Right cardiac atrium (tissue), 5 donors: ENCODE measurements at regions not wholly inside any gene's neighbourhood (a gene's known extent, or its start where the extent isn't known, plus 50 kb on each side); places are given as distances from the start of the nearest gene placed in this dataset.

Experiments
- ATAC-seq, 2 donors: fragments of 200-7000 bp; cut with Tn5 transposase; one replicate each; pipeline versions ENCODE4 v1.8.0 to v1.9.1; 2020; ENCODE audit warnings: moderate library complexity in 2 of 2, mild to moderate bottlenecking in 1 of 2
- DNase-seq, 3 donors: peaks; one replicate each; pipeline ENCODE4 v3.0.0-alpha.2; 2020
- H3K27ac ChIP-seq: one replicate; pipeline ENCODE4 v1.5.1; 2013; ENCODE audit warnings: mild to moderate bottlenecking, low read length, control low read depth, moderate library complexity
- H3K27me3 ChIP-seq: one replicate; pipeline ENCODE4 v1.6.1; 2013; ENCODE audit not compliant: control insufficient read depth, insufficient read depth
- H3K4me1 ChIP-seq: one replicate; pipeline ENCODE4 v1.6.1; 2013; ENCODE audit warnings: low read length; ENCODE audit not compliant: control insufficient read depth, insufficient read depth
- H3K4me3 ChIP-seq: one replicate; pipeline ENCODE4 v1.5.1; 2013; ENCODE audit warnings: low read length, control low read depth
- H3K9me3 ChIP-seq: one replicate; pipeline ENCODE4 v1.6.1; 2013; ENCODE audit warnings: low read length; ENCODE audit not compliant: control insufficient read depth
- WGBS: extraction: QIAGEN DNeasy Blood & Tissue Kit; methylation state at CpG from one replicate; pipeline ENCODE4 v1.1.7; 2013; 5-methylcytosine and 5-hydroxymethylcytosine counted together
- intact Hi-C, 4 donors: fragments of 100-400 bp; cut with DNase I; formaldehyde crosslinking; loops; one replicate each; pipeline versions ENCODE4 v1.11.0 to v1.14.0; 2022 to 2023
- donor health status: healthy with polysubstance abuse.
- donor health status: DM: no; HTN: yes; CAD: no.
- donor health status: DM: no; HTN: no; CAD: no.
- donor health status: DM: no; HTN: yes; CAD: no; lungs with severe emphysema.
- donor health status: DM: yes; HTN: yes; CAD: no.

DNA sequence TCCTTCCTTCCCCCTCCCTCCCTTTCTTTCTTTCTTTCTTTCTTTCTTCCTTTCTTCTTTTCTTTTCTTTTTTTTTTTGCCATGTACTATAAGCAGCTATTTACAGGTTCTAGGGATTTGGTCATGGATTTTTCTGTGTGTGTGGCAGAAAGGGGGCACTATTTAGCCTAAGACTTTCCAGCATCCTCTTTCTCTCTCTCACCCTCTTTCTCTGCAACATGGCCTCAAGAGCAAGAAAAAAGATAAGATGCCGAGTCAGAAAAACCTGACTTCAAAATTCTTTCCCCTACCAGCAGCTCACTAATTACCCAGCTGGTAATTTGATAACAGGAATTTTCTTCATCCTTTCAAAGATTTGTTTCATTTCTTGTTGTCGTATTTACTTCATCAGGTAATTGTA lies 458.3 kb upstream of the ADAMTS5 start:
- Histone ChIP-seq H3K27ac (no peak overlapping the region), H3K4me3 (no peak overlapping the region), H3K27me3 (no peaks in the 10 kb centered on the region), H3K4me1 (peaks cover 4% of the 10 kb centered on the region), H3K9me3 (no peaks in the 10 kb centered on the region)
- intact Hi-C loops, result no loop called here
- 71% methylated on average over 2 of the region's 2 CpGs for WGBS
- DNase-seq (no peak), ATAC-seq (no peak)

DNA sequence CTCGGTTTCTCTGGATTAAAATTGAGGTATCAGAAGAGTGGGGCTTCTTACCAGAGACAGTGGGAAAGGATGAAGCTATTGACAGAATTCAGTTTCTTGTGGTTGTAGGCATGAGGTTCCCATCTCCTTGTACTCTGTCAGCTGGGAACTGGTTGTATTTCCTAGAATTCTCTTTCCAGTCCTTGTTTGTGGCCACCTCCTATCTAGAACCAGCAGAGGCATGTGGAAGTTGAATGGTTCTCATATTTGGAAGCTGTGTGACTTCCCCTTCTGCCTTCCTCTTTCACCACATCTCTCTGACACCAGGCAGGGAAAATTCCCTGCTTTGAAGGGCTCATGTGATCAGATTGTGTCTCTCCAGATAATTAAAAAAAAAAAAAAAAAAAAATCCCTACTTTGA lies 457.7 kb upstream of the ADAMTS5 start:
- WGBS, result 94% methylated on average over 1 of the region's 1 CpG
- Histone ChIP-seq H3K27ac (no peak overlapping the region), H3K9me3 (no peaks in the 10 kb centered on the region), H3K27me3 (no peaks in the 10 kb centered on the region), H3K4me3 (no peak overlapping the region), H3K4me1 (peaks cover 4% of the 10 kb centered on the region)
- no peak for DNase-seq
- intact Hi-C loops, result no loop called here
- ATAC-seq, result peak in 1 of 2 donors; percentile 24

DNA sequence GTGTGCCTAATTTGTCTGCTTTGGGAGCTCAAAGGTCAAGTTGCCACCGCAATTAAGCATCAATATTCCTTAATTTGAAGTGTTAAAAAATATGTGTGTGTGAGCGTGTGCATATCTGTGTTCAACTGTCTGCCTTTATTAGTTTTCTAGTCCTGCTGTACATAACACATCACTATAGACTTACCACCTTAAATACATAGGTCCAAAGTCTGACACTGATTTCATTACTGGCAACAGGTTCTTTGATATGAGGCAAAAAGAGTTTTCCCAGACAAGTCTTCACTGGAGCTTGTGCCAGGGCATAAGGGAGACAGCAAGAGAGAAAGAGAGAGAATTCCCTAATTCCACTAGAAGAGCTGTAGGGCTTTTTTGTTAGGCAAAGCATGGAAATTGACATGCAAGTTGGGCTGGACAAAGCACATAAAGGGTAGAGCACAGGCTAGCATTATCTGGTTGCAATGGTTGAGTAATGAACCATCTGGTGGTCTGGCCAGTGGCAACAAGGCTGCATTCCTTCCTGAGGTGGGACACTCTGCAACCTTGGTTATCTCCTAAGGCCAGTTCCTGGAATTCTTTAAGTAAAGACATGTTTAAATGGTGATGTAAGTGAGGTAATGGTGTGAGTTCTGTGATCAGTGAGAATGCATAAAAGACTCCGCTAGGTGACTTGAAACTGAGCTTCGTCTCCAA lies 457.2 kb upstream of the ADAMTS5 start:
- intact Hi-C loops, result no loop called here
- peak; percentile 36 to 65 for ATAC-seq
- no peak overlapping the region for H3K27ac ChIP-seq
- no peak overlapping the region for H3K4me3 ChIP-seq
- no peak for DNase-seq
- no peaks in the 10 kb centered on the region for H3K27me3 ChIP-seq
- no peaks in the 10 kb centered on the region for H3K9me3 ChIP-seq
- H3K4me1 ChIP-seq, result peaks cover 4% of the 10 kb centered on the region
- WGBS, result 95% methylated on average over 4 of the region's 4 CpGs

DNA sequence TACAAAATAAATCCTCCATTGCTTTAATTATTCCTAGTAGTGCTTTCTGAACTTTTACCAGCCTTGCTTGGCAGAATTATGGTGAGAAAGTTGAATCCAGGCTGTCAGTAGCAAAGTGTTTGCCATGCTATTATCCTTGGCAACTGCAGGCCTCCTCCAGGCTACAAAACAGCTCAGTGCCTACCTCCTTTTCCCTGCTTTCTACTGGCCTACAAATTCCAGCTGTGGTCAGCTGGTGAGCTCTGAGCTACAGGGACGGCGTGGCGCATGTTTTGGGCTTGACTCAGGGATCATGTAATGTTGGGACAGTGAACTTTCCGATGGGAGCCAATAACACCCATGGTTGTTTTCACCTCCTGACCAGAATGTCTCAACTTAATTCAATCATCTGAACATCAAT lies 456.1 kb upstream of the ADAMTS5 start:
- intact Hi-C loops, result no loop called here
- ATAC-seq (peak; percentile 90 to 92), DNase-seq (peak; percentile 76 to 88 (median 79))
- Histone ChIP-seq H3K4me1 (peaks cover 4% of the 10 kb centered on the region), H3K27me3 (no peaks in the 10 kb centered on the region), H3K9me3 (no peaks in the 10 kb centered on the region), H3K27ac (no peak overlapping the region), H3K4me3 (no peak overlapping the region)
- WGBS, result 70% methylated on average over 4 of the region's 4 CpGs

DNA sequence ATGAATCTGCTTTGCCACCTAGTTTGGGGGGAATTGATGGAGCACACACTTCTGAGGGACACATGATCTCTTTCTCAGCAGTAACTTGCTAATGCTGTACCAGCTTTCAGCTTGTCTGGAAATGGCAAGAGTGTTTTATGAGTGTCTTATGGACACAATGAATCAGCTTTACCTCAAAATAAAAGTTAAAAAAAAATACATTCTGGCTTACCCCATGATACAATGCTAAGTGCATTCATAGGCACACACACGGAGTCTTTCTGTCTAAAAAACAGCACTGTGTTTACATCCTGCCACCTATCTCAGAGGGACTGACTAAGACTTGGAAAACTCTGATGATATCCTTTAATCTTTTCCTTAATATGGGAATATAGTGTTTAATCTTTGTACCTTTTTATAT lies 455.5 kb upstream of the ADAMTS5 start:
- no peaks in the 10 kb centered on the region for H3K27me3 ChIP-seq
- no peak overlapping the region for H3K4me3 ChIP-seq
- DNase-seq (no peak), ATAC-seq (no peak)
- intact Hi-C loops, result no loop called here
- no peaks in the 10 kb centered on the region for H3K9me3 ChIP-seq
- H3K27ac ChIP-seq, result peak overlapping the region; percentile 37
- H3K4me1 ChIP-seq, result peaks cover 4% of the 10 kb centered on the region
- WGBS, result 54% methylated on average over 1 of the region's 1 CpG

DNA sequence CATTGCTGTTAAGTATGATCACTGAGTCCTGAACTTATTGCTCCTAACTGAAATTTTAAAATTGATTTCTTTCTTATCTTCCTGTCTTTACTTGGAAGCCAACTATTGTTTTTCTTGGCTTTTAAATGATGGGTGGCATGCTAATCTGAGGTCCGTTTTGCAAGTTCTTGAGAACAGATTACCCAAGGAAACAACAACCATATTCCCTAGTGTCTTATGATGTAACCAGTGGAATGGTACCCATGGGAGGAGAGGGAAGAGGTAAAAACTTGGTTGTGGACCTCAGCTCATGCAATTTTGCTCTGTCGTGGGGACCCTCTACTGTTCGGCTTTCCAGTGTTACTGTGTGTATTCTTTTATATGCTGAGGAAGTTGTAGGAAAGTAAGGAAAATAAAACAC lies 454.8 kb upstream of the ADAMTS5 start:
- no peak for DNase-seq
- Histone ChIP-seq H3K27me3 (no peaks in the 10 kb centered on the region), H3K4me1 (peaks cover 4% of the 10 kb centered on the region), H3K27ac (no peak overlapping the region), H3K9me3 (no peaks in the 10 kb centered on the region), H3K4me3 (no peak overlapping the region)
- WGBS, result 68% methylated on average over 3 of the region's 3 CpGs
- intact Hi-C loops, result no loop called here
- ATAC-seq, result no peak

DNA sequence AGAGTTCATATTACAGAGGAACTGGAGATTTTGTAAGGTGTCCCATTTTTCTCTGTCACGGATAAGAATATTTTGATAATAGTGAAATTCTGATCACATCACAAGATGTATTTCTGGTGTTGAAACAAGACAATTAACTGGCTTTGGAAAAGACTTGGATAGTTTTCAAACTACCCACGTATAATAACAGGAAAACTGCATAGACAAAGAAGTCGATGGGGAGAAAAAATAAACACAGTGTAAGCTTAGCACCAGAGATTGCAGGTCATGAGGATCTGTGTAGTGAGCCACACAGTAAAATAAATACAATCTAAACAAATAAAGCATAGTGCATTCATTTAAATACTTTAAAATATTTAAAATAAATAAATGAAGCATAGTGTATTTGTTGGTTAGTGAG lies 452.3 kb upstream of the ADAMTS5 start:
- Histone ChIP-seq H3K9me3 (no peaks in the 10 kb centered on the region), H3K27me3 (no peaks in the 10 kb centered on the region), H3K4me1 (peaks cover 3% of the 10 kb centered on the region), H3K27ac (no peak overlapping the region), H3K4me3 (no peak overlapping the region)
- WGBS, result 31% methylated on average over 3 of the region's 3 CpGs
- ATAC-seq, result no peak
- no peak for DNase-seq
- intact Hi-C loops, result no loop called here

DNA sequence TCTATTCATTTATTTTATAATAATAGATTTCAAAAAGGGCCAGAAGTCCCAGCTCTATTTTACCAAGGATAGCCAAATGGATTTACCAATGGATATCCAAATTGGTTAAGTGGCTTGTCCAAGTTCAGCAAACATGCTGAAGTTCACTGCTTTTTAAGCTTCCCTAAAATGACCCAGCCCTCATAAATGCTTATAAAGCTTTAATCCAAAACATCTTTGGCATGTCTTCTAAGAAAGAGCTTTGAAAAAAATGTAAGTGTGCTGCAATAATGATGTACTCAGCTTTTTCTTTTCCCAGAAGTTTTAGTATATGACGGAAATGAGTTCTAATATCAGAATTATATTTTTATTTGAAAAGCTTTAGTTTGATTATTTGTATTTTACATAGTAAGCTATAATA lies 451.5 kb upstream of the ADAMTS5 start:
- intact Hi-C loops, result no loop called here
- WGBS, result 91% methylated on average over 1 of the region's 1 CpG

DNA sequence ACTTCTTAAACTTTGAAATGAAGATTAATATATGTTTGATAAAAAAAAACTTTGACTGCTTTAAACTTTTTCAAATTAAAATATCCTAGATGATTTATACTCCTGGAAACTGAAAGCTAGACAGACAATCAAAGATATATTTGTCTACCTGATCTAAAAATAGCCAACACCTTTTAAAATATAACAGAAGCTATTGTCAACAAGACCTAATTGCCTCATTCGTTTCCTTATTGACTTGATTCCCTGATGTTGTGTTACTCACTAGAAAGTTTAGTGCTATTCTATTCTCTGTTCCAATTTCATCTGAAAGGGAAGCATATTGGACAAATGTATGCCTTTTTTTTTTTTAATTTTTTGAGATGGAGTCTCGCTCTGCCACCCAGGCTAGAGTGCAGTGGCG lies 445.6 kb upstream of the ADAMTS5 start:
- intact Hi-C loops, result no loop called here
- Histone ChIP-seq H3K27me3 (no peaks in the 10 kb centered on the region), H3K4me3 (no peak overlapping the region), H3K27ac (no peak overlapping the region), H3K4me1 (no peaks in the 10 kb centered on the region), H3K9me3 (no peaks in the 10 kb centered on the region)
- ATAC-seq, result no peak
- DNase-seq, result no peak
- WGBS, result 75% methylated on average over 3 of the region's 3 CpGs

More for the DNA sequence above, 451.5 kb upstream of the ADAMTS5 start:
- Histone ChIP-seq H3K4me3 (no peak overlapping the region), H3K9me3 (no peaks in the 10 kb centered on the region), H3K27ac (no peak overlapping the region), H3K4me1 (peaks cover 2% of the 10 kb centered on the region), H3K27me3 (no peaks in the 10 kb centered on the region)
- DNase-seq (no peak), ATAC-seq (no peak)

DNA sequence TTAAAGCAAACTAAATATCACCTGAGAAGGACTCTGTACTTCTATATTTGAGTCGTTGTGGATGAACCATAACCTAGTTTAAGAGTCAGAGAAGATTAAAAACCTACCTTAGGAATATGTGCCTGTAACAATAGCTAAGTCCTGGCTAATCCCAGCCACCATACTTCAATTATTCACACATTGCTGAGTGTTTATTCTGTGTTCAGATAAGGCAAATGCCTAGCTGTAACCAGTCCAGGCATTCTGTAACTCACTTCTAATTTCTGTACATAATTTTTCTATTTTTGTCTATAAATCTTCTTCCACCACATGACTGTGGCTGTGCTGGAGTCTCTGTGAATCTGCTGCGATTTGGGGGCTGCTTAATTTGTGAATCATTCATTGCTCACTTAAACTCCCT lies 441.9 kb upstream of the ADAMTS5 start:
- ATAC-seq, result no peak
- WGBS, result 59% methylated on average over 2 of the region's 2 CpGs
- intact Hi-C loops, result no loop called here

DNA sequence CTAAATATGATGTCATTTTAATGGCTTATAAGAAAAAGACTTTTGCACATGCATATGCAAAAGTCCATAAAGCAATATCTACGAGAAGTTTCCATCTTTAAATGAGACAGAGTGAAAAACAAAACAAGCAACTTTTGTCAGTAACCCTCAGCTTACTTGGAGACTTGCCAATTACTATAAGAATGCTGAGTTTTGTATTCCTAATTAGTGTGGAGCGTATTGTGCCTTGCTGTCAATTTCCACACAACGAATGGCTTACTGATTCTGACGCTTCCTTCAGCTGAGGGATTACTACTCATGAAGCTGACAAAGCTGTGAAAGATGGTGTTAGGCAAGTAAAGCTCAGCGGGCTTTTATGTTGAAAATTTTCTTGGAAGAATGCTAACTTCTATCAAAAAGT lies 440.4 kb upstream of the ADAMTS5 start:
- intact Hi-C loops, result no loop called here
- Histone ChIP-seq H3K4me1 (no peaks in the 10 kb centered on the region), H3K9me3 (no peaks in the 10 kb centered on the region), H3K27ac (no peak overlapping the region), H3K27me3 (no peaks in the 10 kb centered on the region), H3K4me3 (no peak overlapping the region)
- DNase-seq, result no peak
- 41% methylated on average over 5 of the region's 5 CpGs for WGBS
- ATAC-seq, result no peak

More for the DNA sequence above, 441.9 kb upstream of the ADAMTS5 start:
- Histone ChIP-seq H3K27ac (no peak overlapping the region), H3K4me3 (no peak overlapping the region), H3K4me1 (no peaks in the 10 kb centered on the region), H3K9me3 (no peaks in the 10 kb centered on the region), H3K27me3 (no peaks in the 10 kb centered on the region)
- DNase-seq, result no peak
